ENCODE measurements at regions not wholly inside any gene's neighbourhood (a gene's known extent, or its start where the extent isn't known, plus 50 kb on each side); places are given as distances from the start of the nearest gene placed in this dataset.

DNA sequence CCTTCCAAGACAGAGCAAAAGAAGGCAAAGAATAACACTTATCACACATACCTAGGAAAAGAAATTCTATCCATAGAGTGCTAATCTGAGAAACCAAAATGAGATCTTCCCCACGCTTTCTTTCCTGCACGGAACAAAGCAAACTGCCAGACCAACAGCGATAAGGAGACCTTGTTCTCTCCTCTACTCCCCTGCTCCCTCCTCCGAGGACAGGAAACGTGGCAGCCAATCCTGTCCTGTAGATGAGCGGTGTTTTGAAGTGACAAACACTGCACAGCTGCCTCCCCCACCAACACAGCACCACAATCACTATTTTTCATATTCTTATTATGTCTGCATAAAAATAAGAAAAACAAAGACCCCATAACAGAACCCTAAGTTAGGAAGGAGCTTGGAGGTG is 113.9 kb upstream of the IRS2 start:
- DNase-seq (ENCODE audit: extremely low read depth in 1 of 4, low spot score in 3 of 4) (no peak), FAIRE-seq (no peak), ATAC-seq (0 out of 3 replicates have a peak, but pooled peaks have one; percentile 39)
- Histone ChIP-seq H3K9me1 (ENCODE audit: control insufficient read depth, insufficient read depth, low read length) (no peaks in the 10 kb centered on the region), H3K4me3 (no peak overlapping the region), H2AFZ (ENCODE audit: low read depth, low read length) (no peak overlapping the region), H3K36me3 (ENCODE audit: control insufficient read depth, insufficient read depth, low read length) (no peaks in the 10 kb centered on the region), H3K79me2 (ENCODE audit: control insufficient read depth, insufficient read depth, low read length) (no peaks in the 10 kb centered on the region), H3K9ac (ENCODE audit: insufficient read depth in 1 of 2, low read depth in 2 of 2, low read length in 2 of 2) (no peak overlapping the region), H3K4me2 (ENCODE audit: insufficient read depth, low read length) (no peak overlapping the region), H3K27me3 (ENCODE audit: control insufficient read depth in 2 of 2, insufficient read depth in 2 of 2, low read length in 2 of 2) (no peaks in the 10 kb centered on the region), H4K20me1 (replicated peaks; ENCODE audit: control insufficient read depth, insufficient read depth, low read length) (no peaks in the 10 kb centered on the region), H3K27ac (ENCODE audit: extremely low read depth, low read depth, low read length) (no peak overlapping the region), H3K9me3 (replicated peaks; ENCODE audit: control insufficient read depth, insufficient read depth, low read depth, low read length) (no peaks in the 10 kb centered on the region), H3K4me1 (replicated peaks in 1 of 2; ENCODE audit: control insufficient read depth in 2 of 2, insufficient read depth in 2 of 2, low read length in 2 of 2) (no peaks in the 10 kb centered on the region)
- POLR2A ChIA-PET, result no interaction called here
- CTCF ChIA-PET (ENCODE audit: low intra/inter-chr PET ratio), result no interaction called here
- intact Hi-C loops (cut with micrococcal nuclease) (no loop called here), in situ Hi-C loops (cut with MboI) (no loop called here)
- 0% methylated on average over 2 of the region's 6 CpGs for WGBS (ENCODE audit: insufficient coverage, low coverage, missing lambda C conversion rate)
- BruUV-seq (replicated peaks), result no TSS peak
- TF ChIP-seq TAF15 (IDR thresholded peaks at IDR 0.05; ENCODE audit: low read depth, low read length) (no peak), JUND (IDR thresholded peaks at IDR 0.05; ENCODE audit: borderline replicate concordance, low read depth, low read length) (no peak), JUND (tag; IDR thresholded peaks at IDR 0.05; ENCODE audit: borderline replicate concordance, low read depth, low read length) (no peak), ZNF184 (CRISPR knock-in tag; IDR thresholded peaks at IDR 0.05) (no peak), TCF3 (CRISPR knock-in tag; IDR thresholded peaks at IDR 0.05) (no peak), DIDO1 (tag; IDR thresholded peaks at IDR 0.05; ENCODE audit: low read depth) (no peak), ELF1 (tag; IDR thresholded peaks at IDR 0.05) (no peak), NCOA4 (IDR thresholded peaks at IDR 0.05; ENCODE audit: partially characterized antibody) (no peak), ETV6 (IDR thresholded peaks at IDR 0.05; ENCODE audit: borderline replicate concordance in 1 of 2, low read depth in 2 of 2, low read length in 1 of 2) (no peak), ETV6 (CRISPR knock-in tag; IDR thresholded peaks at IDR 0.05; ENCODE audit: borderline replicate concordance) (no peak), TBP (optimal IDR thresholded peaks at IDR 0.05; ENCODE audit: low read depth, low read length) (no peak)
- TF ChIP-seq, protein P1, sequence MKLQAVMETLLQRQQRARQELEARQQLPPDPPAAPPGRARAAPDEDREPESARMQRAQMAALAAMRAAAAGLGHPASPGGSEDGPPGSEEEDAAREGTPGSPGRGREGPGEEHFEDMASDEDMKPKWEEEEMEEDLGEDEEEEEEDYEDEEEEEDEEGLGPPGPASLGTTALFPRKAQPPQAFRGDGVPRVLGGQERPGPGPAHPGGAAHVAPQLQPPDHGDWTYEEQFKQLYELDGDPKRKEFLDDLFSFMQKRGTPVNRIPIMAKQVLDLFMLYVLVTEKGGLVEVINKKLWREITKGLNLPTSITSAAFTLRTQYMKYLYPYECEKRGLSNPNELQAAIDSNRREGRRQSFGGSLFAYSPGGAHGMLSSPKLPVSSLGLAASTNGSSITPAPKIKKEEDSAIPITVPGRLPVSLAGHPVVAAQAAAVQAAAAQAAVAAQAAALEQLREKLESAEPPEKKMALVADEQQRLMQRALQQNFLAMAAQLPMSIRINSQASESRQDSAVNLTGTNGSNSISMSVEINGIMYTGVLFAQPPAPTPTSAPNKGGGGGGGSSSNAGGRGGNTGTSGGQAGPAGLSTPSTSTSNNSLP (IDR thresholded peaks at IDR 0.05; ENCODE audit: borderline replicate concordance, low read depth, low read length), result no peak
- TF ChIP-seq, protein P2, sequence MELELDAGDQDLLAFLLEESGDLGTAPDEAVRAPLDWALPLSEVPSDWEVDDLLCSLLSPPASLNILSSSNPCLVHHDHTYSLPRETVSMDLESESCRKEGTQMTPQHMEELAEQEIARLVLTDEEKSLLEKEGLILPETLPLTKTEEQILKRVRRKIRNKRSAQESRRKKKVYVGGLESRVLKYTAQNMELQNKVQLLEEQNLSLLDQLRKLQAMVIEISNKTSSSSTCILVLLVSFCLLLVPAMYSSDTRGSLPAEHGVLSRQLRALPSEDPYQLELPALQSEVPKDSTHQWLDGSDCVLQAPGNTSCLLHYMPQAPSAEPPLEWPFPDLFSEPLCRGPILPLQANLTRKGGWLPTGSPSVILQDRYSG (tag; conservative IDR thresholded peaks at IDR 0.05; ENCODE audit: low read depth), result no peak
- TF ChIP-seq, protein P3, sequence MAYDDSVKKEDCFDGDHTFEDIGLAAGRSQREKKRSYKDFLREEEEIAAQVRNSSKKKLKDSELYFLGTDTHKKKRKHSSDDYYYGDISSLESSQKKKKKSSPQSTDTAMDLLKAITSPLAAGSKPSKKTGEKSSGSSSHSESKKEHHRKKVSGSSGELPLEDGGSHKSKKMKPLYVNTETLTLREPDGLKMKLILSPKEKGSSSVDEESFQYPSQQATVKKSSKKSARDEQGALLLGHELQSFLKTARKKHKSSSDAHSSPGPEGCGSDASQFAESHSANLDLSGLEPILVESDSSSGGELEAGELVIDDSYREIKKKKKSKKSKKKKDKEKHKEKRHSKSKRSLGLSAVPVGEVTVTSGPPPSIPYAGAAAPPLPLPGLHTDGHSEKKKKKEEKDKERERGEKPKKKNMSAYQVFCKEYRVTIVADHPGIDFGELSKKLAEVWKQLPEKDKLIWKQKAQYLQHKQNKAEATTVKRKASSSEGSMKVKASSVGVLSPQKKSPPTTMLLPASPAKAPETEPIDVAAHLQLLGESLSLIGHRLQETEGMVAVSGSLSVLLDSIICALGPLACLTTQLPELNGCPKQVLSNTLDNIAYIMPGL (CRISPR knock-in tag; IDR thresholded peaks at IDR 0.05), result no peak
- TF ChIP-seq, protein P4, sequence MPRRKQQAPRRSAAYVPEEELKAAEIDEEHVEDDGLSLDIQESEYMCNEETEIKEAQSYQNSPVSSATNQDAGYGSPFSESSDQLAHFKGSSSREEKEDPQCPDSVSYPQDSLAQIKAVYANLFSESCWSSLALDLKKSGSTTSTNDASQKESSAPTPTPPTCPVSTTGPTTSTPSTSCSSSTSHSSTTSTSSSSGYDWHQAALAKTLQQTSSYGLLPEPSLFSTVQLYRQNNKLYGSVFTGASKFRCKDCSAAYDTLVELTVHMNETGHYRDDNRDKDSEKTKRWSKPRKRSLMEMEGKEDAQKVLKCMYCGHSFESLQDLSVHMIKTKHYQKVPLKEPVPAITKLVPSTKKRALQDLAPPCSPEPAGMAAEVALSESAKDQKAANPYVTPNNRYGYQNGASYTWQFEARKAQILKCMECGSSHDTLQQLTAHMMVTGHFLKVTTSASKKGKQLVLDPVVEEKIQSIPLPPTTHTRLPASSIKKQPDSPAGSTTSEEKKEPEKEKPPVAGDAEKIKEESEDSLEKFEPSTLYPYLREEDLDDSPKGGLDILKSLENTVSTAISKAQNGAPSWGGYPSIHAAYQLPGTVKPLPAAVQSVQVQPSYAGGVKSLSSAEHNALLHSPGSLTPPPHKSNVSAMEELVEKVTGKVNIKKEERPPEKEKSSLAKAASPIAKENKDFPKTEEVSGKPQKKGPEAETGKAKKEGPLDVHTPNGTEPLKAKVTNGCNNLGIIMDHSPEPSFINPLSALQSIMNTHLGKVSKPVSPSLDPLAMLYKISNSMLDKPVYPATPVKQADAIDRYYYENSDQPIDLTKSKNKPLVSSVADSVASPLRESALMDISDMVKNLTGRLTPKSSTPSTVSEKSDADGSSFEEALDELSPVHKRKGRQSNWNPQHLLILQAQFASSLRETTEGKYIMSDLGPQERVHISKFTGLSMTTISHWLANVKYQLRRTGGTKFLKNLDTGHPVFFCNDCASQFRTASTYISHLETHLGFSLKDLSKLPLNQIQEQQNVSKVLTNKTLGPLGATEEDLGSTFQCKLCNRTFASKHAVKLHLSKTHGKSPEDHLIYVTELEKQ (CRISPR knock-in tag; IDR thresholded peaks at IDR 0.05), result no peak
